BLaER1 (cell line): ENCODE measurements at regions not wholly inside any gene's neighbourhood (a gene's known extent, or its start where the extent isn't known, plus 50 kb on each side); places are given as distances from the start of the nearest gene placed in this dataset.

Experiments
- H3K27ac ChIP-seq: shearing (Covaris generic); formaldehyde crosslinking; 2 replicates; pipeline ENCODE4 v1.8.1; 2022
- H3K27me3 ChIP-seq: shearing (Covaris generic); formaldehyde crosslinking; 2 replicates; pipeline ENCODE4 v1.8.1; 2022
- H3K36me3 ChIP-seq: shearing (Covaris generic); formaldehyde crosslinking; 2 replicates; pipeline ENCODE4 v1.8.1; 2022
- H3K4me1 ChIP-seq: shearing (Covaris generic); formaldehyde crosslinking; 2 replicates; pipeline ENCODE4 v1.8.1; 2022
- H3K4me2 ChIP-seq: shearing (Covaris generic); formaldehyde crosslinking; 2 replicates; pipeline ENCODE4 v1.8.1; 2022
- H3K4me3 ChIP-seq: shearing (Covaris generic); formaldehyde crosslinking; 2 replicates; pipeline ENCODE4 v1.8.1; 2022
- H3K9ac ChIP-seq: shearing (Covaris generic); formaldehyde crosslinking; 2 replicates; pipeline ENCODE4 v1.8.1; 2022
- H3K9me3 ChIP-seq: shearing (Covaris generic); formaldehyde crosslinking; 2 replicates; pipeline ENCODE4 v1.8.1; 2022
- H4K20me1 ChIP-seq: shearing (Covaris generic); formaldehyde crosslinking; 2 replicates; pipeline ENCODE4 v1.8.1; 2022
- Cebpa-rat ChIP-seq: shearing (Covaris generic); IDR thresholded peaks from 2 replicates; pipeline ENCODE4 v1.8.1; 2022

DNA sequence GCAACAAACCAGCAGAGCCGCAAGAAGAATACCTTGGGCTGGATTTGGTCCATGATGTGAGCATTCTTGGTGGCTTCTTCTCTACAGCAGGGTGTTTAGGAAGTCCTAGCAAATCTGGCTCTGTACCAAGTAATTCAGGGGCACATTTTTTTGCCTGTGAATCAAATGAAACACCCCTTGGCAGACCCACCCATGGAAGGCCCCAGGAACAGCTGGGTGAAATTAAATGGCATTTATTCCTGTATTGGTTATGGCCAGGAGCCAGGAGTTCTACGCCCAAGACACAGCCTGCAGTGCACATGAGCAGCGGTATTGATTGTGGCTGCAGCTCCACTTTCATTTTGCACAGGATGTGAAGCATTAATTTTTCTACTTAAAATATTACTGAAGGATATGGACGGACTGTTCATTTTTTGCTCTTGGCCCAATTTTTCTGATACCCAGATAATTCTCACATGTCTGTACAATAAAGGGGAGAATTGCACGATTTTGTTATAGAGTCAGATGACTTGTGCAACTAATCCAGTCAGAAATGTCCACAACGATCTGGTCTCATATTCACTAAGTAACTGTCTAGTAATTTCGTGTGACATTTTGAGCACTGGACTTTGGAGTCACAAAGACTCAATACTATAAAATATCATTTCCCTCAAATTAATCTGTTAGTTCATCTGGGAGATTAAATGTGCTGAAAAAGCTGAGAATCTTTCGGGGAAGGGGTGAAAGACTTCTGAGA is 120.7 kb upstream of the APC start:
- Histone ChIP-seq H3K36me3 (no peaks in the 10 kb centered on the region), H3K4me2 (no peak overlapping the region), H3K4me3 (no peak overlapping the region), H3K27ac (no peak overlapping the region), H4K20me1 (no peaks in the 10 kb centered on the region), H3K9me3 (no peaks in the 10 kb centered on the region), H3K9ac (no peak overlapping the region), H3K4me1 (no peaks in the 10 kb centered on the region), H3K27me3 (no peaks in the 10 kb centered on the region)
- TF ChIP-seq Cebpa-rat = no peak

DNA sequence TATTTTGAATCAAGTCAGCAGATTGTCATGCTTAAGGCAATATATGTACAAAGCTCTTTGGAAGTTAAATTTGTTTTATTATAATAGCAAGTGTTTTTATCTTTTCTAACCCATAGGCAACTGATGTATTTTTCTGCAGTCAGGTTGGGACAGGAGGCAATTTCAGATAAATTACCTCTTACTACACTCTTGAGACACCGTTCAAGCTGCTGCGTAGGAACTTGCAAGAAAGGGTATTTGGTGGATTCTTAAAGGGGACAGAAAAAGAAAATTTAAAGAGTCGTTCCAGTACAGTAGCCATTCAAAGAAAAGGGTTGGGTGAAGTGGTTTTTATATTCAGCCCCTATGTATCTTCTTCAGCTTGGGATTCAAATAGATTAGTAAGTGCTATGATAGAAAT is 112.4 kb upstream of the APC start:
- H3K36me3 ChIP-seq = no peaks in the 10 kb centered on the region
- no peak for TF ChIP-seq Cebpa-rat
- H4K20me1 ChIP-seq = no peaks in the 10 kb centered on the region
- no peak overlapping the region for H3K4me3 ChIP-seq
- H3K4me1 ChIP-seq = peaks cover 5% of the 10 kb centered on the region
- H3K27me3 ChIP-seq = no peaks in the 10 kb centered on the region
- no peaks in the 10 kb centered on the region for H3K9me3 ChIP-seq
- H3K9ac ChIP-seq = no peak overlapping the region
- no peak overlapping the region for H3K4me2 ChIP-seq
- no peak overlapping the region for H3K27ac ChIP-seq

DNA sequence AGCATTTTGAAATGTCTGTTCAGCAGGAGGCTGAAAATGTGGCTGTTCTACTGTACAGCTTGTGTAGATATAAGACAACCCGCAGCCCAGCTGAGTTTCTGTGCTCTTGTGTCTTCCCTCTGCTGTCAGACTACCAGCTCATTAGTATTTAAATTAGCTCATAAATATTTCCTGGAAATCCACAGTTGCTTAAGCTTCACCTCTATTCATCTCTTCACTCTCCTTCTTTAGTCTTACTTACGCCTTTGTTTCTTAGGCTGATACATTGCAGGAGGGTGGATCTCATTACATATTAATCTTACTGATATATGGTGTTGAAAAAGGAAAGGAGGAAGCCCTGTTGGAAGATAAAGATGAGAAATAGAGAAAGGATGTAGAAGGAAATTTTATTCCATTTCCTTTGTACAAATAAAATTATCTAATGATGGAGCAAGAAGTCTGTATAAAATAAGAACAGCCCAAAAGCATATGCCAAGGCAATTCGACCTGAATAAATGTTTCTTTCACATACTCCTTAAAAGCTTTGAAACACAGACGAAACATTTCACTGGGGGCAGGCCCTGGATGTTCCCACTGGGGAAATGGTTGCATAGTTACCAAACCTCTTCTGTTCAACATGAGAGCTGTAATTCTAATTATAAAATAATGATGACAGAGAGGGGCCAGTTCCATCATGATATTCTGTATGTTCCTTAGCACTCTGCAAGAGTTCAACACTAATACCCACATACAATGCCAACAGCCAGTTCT is 111.8 kb upstream of the APC start:
- H3K4me2 ChIP-seq = no peak overlapping the region
- TF ChIP-seq Cebpa-rat = no peak
- no peaks in the 10 kb centered on the region for H4K20me1 ChIP-seq
- H3K4me1 ChIP-seq = peaks cover 5% of the 10 kb centered on the region
- no peaks in the 10 kb centered on the region for H3K36me3 ChIP-seq
- H3K4me3 ChIP-seq = no peak overlapping the region
- H3K27me3 ChIP-seq = no peaks in the 10 kb centered on the region
- H3K27ac ChIP-seq = no peak overlapping the region
- H3K9me3 ChIP-seq = no peaks in the 10 kb centered on the region
- no peak overlapping the region for H3K9ac ChIP-seq

DNA sequence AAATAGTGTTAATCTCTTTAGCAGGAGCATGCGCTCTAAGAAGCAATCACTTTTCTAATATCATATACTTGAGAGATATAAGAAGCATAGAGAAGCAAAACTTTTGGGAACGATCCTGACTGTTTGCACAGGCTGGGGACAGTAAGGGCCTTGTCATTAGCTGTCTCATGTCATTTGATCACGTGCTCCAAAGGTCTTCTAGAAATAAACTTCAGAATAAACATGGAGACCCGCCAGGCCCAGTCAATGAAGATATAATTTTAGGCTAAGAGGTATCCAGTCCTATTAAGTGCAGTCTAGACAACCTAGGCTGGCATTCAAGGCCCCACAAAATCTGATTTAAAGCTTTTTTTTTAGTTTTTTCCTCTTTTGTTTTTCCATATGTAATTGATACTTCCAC is 111.0 kb upstream of the APC start:
- Histone ChIP-seq H3K27me3 (no peaks in the 10 kb centered on the region), H4K20me1 (no peaks in the 10 kb centered on the region), H3K9ac (no peak overlapping the region), H3K9me3 (peaks cover under 1% of the 10 kb centered on the region; the same call in 1 of the 2 replicates), H3K4me2 (no peak overlapping the region), H3K36me3 (no peaks in the 10 kb centered on the region), H3K27ac (no peak overlapping the region), H3K4me3 (no peak overlapping the region), H3K4me1 (peaks cover 5% of the 10 kb centered on the region)
- TF ChIP-seq Cebpa-rat = no peak

DNA sequence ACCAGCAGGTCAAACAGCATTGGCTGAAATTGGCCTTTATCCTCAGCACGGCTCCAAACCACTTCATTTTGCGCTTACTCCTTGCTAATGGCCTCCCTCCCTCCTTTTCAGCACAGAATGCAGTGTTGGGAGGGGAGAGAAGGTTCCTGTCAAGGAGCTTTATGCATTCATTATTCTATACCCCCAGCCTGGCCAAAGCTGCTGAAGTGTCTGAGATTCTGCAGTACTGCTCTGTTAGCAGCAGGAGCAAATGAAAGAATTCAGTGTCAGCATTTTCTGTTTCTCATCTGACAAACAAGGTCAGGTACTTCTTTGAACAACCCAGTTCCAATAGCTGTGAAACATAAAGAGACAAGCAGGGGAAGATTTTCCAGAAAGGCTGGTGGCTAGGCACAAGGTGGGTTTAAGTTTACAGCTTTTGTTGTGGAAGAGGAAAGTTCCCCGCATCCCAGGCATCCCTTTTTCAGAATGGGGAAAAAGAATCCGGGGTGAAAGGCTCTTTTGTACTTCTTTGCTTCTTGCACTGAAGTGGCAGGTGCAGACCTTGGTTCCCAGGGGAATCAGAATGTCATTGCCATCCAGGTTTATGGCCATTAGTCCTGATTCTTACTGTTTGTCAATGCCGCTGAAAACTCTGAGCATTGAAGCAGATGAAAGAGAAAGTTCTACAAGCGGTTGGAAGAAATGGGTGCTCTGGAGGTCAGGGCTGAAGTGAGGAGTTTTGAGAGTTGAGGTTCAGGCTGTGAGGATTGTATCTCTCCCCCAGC is 109.3 kb upstream of the APC start:
- Histone ChIP-seq H3K27me3 (no peaks in the 10 kb centered on the region), H3K36me3 (peaks cover 3% of the 10 kb centered on the region), H3K9ac (no peak overlapping the region), H3K4me3 (no peak overlapping the region), H3K4me2 (no peak overlapping the region), H4K20me1 (no peaks in the 10 kb centered on the region), H3K4me1 (peaks cover 5% of the 10 kb centered on the region), H3K9me3 (peaks cover 18% of the 10 kb centered on the region), H3K27ac (no peak overlapping the region)
- no peak for TF ChIP-seq Cebpa-rat

DNA sequence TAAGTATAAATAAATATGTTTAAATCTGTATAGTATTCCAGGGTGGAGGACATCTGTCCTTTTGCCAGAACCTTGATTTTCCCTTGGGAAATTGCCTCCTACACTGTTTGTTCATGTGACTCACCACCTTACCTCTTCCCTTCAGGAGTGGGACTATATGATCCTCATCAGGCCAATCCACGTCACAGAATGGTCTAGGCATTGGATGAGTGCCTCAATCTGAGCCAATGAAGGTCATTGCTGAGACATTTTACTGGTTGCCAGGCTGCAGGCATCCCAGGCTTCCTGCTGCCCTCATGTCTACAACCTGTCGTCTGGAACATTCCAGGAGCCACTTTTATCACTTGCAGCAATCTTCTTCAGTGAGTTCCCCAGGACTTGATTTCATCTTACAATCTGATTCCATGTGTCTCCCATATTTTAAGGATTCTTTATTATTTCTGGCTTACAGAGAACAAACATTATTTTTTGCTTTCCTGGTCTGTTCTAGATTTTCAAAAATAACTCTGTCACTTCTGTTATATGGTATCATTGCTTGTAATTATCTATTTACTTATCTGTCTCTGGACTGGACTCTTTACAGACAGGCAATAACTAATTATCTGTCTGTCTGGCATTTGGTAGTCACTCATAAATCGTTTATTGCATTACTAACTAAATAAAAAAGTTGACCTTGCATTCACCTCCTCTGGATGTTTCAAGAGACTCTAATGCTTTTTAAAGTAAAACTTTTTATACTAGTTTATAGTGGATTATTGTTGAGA is 107.3 kb upstream of the APC start:
- Histone ChIP-seq H3K4me2 (no peak overlapping the region), H3K36me3 (peaks cover 5% of the 10 kb centered on the region), H3K4me1 (peaks cover 5% of the 10 kb centered on the region), H3K27ac (no peak overlapping the region), H3K9ac (no peak overlapping the region), H4K20me1 (no peaks in the 10 kb centered on the region), H3K27me3 (no peaks in the 10 kb centered on the region), H3K9me3 (peaks cover 22% of the 10 kb centered on the region), H3K4me3 (no peak overlapping the region)
- TF ChIP-seq Cebpa-rat = no peak

DNA sequence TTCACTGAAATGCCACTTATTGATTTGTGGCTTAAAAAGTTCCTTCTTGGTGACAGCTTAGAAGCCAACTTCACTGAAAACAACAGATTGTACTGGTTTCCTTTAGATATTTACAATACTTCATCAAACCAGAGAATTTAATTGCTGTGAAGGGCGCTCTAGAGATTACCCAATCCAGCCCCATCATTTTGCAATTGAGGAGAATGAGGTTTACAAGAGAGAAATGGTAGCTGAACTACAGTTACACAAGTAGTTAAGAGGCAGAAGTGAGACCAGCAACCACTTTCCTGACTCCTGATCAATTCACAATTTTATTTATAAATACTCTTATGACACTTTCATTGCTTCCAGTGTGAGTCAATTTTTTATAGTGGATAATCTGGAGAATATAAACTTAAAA is 103.5 kb upstream of the APC start:
- Histone ChIP-seq H3K27me3 (no peaks in the 10 kb centered on the region), H3K4me2 (no peak overlapping the region), H3K27ac (no peak overlapping the region), H3K9ac (no peak overlapping the region), H4K20me1 (no peaks in the 10 kb centered on the region), H3K4me3 (no peak overlapping the region), H3K9me3 (peaks cover 22% of the 10 kb centered on the region), H3K36me3 (peaks cover 5% of the 10 kb centered on the region), H3K4me1 (no peaks in the 10 kb centered on the region)
- no peak for TF ChIP-seq Cebpa-rat

DNA sequence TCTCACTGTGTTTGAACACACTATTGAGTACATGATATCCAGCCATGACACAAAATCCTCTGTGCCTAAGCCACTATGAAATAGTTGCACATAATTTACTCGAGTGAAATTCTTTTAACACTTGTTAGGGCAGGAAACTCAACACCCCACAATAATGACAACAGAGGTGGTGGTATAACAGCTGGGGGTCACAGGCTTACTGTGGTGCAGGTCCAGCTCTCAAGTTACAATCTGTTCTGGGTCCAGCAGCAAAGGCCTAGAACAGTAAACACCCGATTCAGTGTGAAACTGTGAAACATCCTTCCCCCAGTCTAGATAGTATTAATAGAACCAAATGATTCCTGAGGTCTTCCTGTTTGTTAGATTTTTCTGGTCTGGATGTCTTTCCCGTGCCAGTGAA is 102.9 kb upstream of the APC start:
- H3K4me3 ChIP-seq = no peak overlapping the region
- TF ChIP-seq Cebpa-rat = no peak
- H3K9me3 ChIP-seq = peaks cover 22% of the 10 kb centered on the region
- H3K36me3 ChIP-seq = peaks cover 5% of the 10 kb centered on the region
- 0 out of 2 replicates have a peak, but pooled peaks cover under 1% of the 10 kb centered on the region for H3K4me1 ChIP-seq
- H3K27me3 ChIP-seq = no peaks in the 10 kb centered on the region
- H3K9ac ChIP-seq = no peak overlapping the region
- H3K27ac ChIP-seq = no peak overlapping the region
- H4K20me1 ChIP-seq = no peaks in the 10 kb centered on the region
- H3K4me2 ChIP-seq = no peak overlapping the region

DNA sequence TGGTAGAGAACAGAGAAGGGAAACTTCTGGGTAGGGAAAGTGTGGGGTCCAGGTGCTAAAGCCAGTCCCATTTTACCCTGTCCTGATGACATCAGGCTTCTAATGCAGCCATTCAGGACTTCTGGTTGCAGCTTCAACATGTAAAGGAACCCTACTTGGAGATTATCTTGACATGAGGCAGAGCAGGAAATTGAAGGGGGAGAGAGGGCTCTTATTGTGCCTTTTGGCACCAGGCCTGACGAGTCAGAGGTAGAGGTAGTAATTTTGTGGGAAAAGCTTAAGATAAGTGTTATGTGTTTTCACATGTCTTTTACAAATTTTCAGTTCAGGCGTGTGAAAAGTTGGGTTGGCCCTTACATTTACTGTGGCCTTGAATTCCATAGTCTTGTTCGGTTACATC is 102.4 kb upstream of the APC start:
- no peak overlapping the region for H3K9ac ChIP-seq
- TF ChIP-seq Cebpa-rat = no peak
- no peaks in the 10 kb centered on the region for H3K27me3 ChIP-seq
- H3K36me3 ChIP-seq = peaks cover 5% of the 10 kb centered on the region
- H3K27ac ChIP-seq = no peak overlapping the region
- H4K20me1 ChIP-seq = no peaks in the 10 kb centered on the region
- no peak overlapping the region for H3K4me3 ChIP-seq
- H3K4me1 ChIP-seq = 0 out of 2 replicates have a peak, but pooled peaks cover 5% of the 10 kb centered on the region
- H3K4me2 ChIP-seq = no peak overlapping the region
- H3K9me3 ChIP-seq = peaks cover 22% of the 10 kb centered on the region
